GM12891 (cell line): ENCODE measurements at regions not wholly inside any gene's neighbourhood (a gene's known extent, or its start where the extent isn't known, plus 50 kb on each side); places are given as distances from the start of the nearest gene placed in this dataset.

Experiments used
- PAX5 ChIP-seq: IDR thresholded peaks from 2 replicates; pipeline ENCODE4 v1.6.1; 2011; ENCODE audit warnings: low read length, moderate library complexity, mild to moderate bottlenecking; ENCODE audit not compliant: insufficient read depth, severe bottlenecking
- POLR2A ChIP-seq: IDR thresholded peaks from 2 replicates; pipeline ENCODE4 v1.6.1; 2011; ENCODE audit warnings: low read depth, low read length, control low read depth
- POLR2AphosphoS5 ChIP-seq: IDR thresholded peaks from 2 replicates; pipeline ENCODE4 v1.6.1; 2011; ENCODE audit warnings: low read depth, low read length, control low read depth
- POU2F2 ChIP-seq: IDR thresholded peaks from 2 replicates; pipeline ENCODE4 v1.6.1; 2011; ENCODE audit warnings: low read depth, mild to moderate bottlenecking, control low read depth, low read length, moderate library complexity
- SPI1 ChIP-seq: IDR thresholded peaks from 2 replicates; pipeline ENCODE4 v1.6.1; 2011; ENCODE audit warnings: low read depth, low read length, control low read depth
- TAF1 ChIP-seq: IDR thresholded peaks from 2 replicates; pipeline ENCODE4 v1.6.1; 2011; ENCODE audit warnings: low read depth, low read length, control low read depth

DNA sequence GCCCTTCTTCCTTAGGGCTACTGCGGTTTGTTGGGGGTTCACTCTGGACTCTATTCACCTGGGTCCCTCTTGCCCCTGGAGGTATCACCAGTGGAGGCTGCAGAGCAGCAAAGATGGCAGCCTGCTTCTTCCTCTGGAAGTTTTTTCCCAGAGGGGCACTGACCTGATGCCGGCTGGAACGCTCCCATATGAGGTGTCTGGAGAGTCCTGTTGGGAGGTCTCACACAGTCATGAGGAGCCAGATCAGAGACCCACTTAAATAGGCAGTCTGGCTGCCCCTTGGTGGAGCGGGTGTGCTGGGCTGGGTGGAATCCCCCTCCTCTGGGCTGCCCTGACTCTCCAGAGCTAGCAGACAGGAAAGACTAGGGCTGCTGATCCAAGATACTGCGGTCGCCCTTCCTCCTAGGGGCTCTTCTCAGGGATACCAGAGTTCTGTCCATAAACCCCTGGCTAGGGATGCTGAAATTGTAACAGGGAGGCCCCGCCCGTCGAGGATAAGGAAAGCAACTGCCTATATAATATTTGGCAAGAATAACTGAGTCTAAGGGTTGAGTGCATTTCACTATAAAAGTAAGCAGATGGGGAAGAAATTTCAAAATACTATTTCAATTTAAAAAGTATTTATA is 140.7 kb downstream of the NOL4 start:
- TF ChIP-seq POLR2A (no peak), POLR2AphosphoS5 (no peak), SPI1 (no peak), POU2F2 (no peak), TAF1 (no peak), PAX5 (no peak)
